LoVo (cell line): ENCODE measurements at regions not wholly inside any gene's neighbourhood (a gene's known extent, or its start where the extent isn't known, plus 50 kb on each side); places are given as distances from the start of the nearest gene placed in this dataset.
"Not testable (repeated sequence)": the region's sequence is repeated elsewhere in the genome, so short reads cannot be mapped to it uniquely, and the experiment has no call there.

Experiments
- DNase-seq: peaks from one replicate; pipeline ENCODE4 v3.0.0-alpha.2; 2016; ENCODE audit warnings: low spot score

DNA sequence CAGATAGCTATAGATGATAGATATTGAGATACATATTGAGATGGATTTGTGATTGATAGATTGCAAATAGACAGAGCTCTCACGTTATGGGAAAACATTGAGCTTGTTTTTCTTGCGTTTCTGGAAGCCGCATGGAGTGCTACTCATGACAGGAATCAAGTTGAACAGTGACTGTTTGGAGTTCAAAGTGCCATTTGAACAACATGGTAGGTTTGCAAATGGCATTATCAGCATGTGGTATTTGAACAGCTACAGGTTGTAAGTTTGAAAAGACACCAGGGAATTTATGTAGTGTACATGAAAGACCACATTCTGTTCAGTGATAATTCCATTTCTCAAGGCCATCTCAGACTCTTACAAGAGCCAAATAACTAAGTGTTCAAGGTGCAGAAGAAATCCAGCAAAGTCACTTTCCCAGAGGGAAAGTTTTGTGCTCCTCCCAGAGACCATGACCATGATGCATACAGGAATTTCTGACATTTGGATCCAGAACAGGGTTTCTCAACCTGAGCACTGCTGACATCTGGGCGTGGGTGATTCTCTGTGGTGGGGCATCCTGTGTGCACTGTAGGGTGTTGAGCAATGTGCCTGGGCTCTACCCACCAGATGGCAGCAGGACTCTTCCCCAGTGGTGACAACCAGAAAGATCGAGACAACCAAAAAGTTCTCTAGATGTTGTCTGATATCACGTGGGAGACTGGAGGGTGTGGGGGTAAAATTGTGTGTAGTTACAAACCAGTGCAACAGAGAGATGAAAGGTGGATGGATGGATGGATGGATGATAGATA is 399.1 kb upstream of the AMELY start:
- no peak for DNase-seq

DNA sequence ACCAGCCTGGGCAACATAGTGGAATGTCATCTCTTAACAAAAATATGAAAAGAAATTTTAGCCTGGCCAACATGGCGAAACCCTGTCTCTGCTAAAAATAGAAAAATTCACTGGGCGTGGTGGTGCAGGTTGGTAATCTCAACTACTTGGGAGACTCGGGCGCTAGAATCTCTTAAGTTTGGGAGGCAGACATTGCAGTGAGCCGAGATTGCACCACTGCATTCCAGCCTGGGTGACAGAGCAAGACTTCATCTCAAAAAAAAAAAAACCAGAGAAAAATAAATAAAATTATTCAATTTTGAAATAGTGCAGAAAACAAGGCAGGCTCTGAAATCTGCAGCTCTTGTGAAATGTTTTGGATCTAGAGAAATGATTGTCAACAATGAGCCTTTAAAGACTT is 397.3 kb upstream of the AMELY start:
- no peak for DNase-seq

DNA sequence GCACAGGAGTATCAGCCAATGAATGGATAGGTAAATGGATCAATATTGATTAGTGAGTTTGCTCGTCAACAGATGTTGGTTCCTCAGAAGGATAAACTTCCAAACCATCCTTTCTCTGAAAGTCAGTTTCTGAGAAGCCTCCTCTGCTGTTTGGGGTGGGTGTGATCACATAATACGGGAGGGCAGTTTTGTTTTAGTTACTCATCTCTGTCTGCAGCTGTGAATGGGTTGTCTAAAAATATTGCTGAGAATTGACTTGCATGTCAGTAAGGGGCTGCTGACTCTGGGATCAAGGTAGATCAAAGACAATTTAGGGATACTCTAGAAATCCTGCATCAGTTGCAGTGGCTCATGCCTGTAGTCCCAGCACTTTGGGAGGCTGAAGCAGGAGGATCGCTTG is 390.8 kb upstream of the AMELY start:
- DNase-seq: no peak

DNA sequence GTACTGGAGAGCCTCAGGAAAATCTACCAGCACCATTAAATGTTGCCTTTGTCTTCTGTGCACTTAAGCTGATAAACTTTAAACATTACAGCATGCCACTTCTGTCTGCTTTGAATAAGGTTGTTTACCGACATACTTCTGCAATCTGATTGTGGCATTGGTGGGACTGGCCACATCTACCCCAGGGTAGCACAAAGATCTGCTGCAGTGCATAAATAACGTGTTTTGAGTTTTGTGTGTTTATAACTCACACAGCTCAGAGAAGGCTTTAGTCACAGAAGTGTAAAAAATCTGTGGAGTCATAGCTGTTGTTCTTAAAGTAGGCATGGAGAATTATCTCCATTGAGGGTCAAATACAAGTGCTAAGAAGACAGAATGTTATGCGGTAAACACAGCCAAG is 388.4 kb upstream of the AMELY start:
- DNase-seq: no peak

DNA sequence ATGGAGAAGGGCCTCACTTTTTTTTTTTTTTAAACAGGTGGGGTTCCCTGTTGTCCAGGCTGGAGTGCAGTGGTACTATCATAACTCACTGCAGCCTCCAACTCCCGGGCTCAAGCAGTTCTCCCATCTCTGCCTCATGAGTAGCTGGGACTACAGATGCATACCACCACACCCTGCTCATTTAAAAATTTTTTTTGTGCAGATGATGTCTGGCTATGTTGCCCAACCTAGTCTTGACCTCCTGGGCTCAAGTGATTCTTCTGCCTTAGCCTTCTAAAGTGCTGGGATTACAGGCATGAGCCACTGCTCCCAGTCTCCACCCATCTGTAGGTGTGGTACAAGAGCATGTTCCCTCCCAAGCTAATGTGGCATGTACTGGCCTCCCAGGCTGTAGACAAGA is 380.6 kb upstream of the AMELY start:
- no peak for DNase-seq

DNA sequence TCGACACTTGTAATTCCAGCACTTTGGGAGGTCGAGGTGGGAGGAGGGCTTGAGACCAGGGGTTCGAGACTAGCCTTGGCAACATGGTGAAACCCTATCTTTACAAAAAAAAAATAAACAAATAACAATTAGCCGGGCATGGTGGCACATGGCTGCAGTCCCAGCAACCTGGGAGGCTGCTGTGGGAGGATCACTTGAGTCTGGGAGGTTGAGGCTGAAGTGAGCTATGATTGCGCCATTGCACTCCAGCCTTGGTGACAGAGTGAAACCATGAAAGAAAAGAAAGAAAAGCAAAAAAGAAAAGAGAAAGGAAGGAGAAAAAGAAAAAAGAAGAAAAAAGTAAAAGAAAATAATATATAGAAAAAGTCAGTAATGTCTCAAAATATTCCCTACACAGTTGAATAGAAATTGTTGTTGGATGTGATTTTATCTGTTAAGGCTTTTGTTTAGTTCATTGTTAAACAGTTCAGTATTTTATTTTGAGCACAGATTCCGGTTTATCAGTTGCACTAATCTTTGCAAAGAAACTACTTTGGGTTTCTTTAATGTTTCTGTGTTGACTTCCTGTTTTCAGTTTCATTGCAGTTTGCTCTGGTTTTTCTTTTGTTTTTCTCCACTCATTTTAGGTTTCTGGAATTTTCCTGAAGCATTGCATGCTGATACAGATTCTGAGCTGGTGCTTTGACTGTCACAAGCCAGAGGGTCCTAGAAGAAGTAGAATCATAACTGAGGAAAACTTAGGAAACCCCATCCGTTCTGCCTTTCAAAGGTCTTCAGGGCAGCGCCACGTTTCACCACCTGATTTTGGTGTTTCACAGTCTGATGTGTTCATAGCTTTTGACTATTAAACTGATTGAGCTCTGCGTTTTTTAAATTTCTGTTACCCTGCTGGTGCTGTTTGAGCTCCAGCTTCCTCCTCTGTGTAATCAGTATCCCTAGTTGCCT is 378.6 kb upstream of the AMELY start:
- no peak for DNase-seq

DNA sequence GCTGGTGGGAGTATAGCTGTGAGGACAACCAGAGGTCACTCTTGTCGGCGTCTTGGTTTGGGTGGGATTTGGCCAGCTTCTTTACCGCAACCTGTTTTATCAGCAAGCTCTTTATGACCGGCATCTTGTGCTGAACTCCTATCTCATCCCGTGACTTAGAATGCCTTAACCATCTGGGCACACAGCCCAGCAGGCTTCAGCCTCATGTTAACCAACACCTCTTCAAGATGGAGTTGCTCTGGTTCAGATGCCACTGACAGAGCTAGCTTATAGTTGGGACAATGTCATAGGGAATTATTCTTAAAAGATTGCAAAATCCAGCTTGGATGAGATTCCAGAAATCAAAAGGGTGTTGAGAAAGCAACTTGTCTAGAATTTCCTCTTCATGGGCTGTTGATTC is 377.1 kb upstream of the AMELY start:
- no peak for DNase-seq

DNA sequence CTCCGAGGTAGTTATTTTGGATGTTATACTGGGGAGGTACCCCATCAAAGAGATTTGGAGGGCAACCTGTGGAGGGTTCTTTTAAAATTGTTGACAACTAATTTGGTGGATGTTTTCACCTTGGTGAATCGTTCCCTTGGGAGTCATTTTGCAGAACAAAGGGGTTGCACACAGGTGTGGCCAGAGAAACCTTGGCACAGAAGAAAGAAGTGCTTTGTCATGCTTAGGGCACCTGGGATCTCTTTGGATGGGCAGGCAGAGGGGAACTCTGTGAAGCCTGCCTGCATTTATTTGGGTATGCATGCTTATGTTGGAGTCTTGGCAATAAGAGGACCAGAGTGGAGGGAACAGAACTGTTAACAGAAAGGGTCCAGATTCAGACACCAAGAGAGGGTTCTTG is 376.4 kb upstream of the AMELY start:
- DNase-seq: not testable (repeated sequence)

DNA sequence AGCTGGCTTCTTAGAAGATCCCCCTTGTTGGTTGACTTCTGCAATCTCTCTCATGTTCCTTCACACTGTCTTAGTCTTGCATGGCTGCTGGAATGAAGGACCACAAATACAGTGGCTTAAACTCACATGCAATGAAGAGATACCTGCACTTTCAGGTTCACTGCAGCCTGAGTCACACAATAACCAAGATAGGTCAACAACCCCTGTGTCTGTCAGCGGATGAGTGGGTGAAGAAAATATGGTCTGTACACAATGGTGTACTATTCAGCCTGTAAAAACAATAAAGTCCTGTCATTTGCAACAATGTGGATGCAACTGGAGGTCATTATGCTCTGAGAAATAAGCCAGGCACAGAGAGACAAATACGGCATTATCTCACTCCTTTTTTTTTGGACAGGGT is 373.8 kb upstream of the AMELY start:
- no peak for DNase-seq

DNA sequence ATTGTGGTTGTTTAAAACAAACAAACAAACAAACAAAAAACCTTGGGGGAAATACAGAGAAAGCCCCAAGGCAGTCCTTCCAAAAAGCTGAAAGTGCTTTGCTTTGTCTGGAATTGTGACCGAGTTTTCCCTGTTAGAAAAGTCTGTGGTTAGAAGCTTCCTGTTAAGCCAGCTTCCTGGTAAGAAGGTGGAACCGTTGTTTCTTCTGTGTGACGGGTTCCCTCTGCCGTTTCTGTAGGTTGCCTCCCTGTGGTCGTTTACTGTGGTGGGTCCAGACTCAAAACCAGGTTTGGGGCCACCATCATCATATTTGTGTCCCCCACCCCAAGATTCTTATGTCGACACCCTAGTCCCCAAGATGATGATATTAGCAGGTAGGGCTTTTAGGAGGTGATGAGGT is 371.4 kb upstream of the AMELY start:
- DNase-seq: no peak

DNA sequence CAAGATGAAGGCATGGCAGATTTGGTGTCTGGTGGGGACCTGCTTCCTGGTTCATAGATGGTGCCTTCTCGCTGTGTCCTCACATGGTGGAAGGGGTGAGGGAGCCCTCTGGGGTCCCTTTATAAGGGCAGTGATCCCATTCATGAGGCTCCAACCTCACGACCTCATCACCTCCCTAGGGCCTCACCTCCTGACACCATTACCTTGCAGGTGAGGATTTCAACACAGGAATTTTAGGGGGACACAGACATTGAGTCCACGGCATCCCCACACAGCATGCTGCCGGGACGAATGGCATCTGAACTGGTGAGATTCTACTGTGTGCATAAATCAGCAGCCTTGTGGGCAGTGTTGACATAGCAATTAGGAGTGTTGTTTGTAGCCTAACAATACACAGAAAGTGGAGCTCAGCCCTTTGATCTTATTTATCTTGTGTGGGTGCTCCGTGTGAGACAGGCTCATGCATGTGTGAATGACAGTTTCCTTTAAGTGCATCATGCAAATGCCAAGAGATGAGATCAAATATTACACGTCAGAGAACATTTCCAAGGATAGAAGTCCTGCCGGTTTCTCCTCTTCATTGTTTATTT is 368.7 kb upstream of the AMELY start:
- DNase-seq: not testable (repeated sequence)

DNA sequence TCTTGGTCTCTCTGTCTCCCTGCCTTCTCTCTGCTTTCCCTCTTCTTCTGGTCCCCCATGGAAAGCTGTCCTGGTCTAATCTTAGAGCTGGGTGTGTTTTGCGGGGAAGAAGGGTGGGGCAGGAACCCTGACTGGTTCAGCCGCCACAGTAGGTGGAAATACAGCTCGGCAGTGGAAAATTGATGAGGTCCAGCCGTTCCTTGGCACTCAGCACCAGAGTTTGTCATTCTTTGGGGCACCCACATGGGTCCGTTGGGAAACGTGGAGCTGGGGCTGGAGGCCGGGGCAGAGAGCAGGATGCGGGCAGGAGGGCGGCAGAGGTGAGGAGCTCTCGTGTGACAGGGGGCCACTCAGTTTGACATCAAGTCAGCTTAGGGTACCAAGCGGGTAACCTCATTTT is 364.2 kb upstream of the AMELY start:
- peak; percentile 15 for DNase-seq

DNA sequence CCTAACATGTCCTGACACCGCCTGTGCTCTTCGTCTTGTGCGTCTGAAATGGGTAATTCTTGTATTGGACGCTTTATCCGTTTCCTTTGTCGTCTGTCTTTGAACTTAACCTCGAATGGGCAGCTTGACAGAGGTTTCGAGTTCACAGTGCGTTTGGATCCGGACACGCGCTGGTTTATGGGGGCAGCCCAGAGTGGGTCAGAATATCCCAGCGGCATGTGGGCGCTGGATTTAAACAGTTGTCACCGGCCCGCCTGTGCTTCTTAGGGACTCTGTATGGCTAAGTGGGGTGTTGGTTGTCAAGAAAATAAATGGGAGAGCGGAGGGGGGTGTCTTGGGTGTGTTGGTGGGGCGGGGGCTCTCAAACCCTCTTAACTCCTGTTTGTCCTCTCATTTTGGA is 363.5 kb upstream of the AMELY start:
- DNase-seq: no peak

DNA sequence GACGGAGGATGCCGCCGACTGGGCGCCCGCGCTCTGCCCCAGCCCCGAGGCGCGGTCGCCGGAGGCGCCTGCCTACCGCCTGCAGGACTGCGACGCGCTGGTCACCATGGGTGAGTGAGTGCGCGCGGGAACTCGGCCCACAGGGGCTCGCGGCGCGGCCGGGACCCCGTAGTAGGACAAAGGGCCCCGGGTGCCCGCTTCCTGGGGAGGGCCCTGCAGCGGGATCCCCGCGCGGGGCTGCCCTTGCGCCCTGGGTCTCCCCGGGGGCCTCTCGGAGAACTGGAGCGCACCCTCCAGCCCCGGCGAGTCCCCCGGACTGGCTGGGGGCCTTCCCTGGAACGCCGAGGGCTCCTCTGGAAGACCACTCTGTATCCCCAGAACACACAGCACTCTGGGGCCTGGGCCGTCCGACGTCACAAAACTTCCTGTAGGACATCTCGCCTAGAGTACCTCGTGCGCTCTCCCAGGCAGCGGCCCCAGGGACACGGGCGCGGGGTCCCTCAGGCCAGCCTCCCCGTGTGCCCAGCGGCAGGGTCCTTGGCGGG is 362.9 kb upstream of the AMELY start:
- no peak for DNase-seq

DNA sequence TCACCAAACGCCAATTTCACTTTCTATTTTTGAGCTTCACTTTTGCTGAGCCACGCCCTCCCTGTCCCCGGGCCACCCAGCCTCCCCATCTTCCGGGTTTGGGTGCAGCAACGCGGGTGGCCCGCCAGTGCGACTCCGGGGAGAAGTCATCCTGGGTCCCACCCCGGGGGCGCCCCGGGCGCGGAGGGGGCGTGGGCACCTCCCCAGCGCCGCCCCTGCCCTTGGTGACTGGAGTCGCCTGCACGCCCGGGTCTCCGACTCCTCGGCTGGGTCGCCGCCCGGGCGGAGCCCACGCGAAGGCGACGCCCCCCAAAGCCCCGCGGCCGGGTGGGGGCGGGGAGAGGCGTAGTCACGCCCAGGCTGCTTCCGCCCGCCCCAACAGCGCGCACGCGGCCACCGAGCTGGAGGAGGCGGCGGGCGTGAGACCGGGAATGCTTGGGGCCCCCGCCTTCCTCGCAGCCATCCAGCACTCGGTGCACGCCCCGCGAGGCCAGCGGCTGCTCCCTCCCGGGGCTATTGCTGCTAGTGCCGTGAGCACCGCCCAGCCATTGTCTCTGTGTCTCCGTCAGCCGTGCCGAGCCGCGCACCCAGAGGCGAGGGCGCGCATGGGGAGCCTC is 362.1 kb upstream of the AMELY start:
- peak; percentile 62 for DNase-seq

DNA sequence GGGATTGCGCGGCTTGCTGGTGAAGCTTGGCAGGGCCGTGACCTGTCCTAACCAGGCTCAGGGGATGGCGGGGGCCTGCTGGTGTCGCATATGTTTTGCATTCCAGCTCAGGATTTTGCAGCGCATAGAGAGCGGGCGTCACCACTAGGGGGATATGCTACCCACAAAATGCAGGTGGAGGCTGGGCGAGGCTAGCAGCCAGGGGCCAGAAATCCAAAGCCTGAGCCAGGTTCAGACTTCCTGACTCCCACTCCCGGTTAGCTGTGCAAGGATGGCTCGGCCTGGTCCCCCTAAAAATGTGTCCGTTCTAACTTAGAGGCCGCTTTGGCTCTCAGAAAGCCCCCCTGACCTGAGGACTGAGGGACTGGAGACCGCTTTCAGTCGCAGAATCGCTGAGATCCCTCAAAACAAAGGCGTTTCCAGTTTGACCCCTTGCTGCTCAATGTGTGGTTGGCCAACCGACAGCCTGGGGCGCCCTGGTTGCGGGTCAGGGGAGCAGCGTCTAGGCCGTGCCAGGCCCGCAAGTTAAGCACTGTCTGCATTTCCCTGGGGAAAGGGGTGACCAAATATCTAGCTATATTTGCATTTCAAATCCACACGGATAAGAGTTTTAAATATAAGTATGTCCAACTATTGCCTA is 361.1 kb upstream of the AMELY start:
- peak; percentile 40 for DNase-seq

DNA sequence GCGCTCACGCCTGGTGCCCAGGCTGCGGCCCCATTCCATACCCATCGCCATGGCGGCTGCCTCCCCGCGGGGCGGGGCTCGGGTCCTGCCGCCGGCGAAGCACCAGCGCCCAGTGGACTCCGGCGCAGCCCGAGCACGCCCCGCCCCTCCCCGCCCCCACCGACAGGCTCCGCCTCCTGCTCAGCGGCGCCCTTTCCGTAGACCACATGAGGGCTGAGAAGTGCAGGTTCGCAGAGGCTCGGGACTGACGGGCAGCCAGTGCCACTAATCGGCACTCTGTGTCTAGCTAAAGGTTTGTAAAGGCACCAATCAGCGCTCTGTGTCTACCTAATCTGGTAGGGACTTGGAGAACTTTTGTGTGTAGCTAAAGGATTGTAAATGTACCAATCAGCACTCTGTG is 352.2 kb upstream of the AMELY start:
- DNase-seq: no peak

DNA sequence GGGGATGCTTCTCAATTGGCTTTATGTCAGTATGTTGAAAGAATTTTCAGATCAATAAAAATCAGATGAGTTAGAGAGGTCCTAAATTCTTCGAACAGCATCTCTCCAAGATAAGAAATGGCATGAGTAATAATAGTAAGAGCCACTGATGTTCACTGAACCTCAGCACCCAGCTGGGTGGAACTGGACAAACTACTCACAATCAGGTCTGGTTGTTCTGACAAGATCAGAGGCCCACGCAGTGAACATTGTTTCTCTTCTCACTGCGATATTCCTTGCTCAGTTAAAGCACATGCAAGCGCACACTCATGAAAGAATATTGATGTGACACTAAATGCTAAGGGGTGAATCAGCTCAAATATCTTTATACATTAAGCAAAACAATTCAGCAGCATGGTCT is 351.0 kb upstream of the AMELY start:
- DNase-seq: no peak

DNA sequence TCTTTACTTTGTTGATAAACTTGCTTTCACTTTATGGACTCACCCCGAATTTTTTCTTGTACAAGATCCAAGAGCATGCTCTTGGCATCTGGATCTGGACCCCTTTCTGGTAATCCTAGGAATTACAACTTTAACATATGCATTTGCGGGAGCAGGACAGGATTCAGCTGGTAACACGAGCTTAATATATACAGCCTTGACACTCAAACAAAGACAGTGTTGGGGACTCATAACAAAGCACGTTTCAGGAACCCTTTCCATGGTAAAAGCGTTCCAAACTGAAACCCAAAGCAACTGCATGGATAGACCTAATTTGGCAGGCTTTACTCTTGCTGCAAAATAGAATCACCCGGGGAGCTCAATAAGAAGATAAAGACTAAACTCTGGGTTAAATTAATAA is 349.7 kb upstream of the AMELY start:
- no peak for DNase-seq

DNA sequence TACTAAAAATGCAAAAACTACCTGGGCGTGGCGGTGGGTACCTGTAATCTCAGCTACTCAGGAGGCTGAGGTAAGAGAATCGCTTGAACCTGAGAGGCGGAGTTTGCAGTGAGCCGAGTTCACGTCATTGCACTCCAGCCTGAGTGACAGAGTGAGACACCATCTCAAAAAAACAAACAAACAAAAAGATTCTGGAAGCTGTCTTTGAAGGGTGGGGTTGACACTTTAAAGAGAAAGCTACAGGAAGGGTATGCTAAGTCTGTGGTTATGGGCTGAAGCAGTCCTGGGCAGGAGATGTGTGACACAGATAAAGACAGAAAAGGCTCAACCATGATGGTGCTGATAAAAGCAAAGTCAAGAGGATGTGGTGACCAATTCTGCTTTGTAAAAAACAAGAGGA is 328.5 kb upstream of the AMELY start:
- no peak for DNase-seq

DNA sequence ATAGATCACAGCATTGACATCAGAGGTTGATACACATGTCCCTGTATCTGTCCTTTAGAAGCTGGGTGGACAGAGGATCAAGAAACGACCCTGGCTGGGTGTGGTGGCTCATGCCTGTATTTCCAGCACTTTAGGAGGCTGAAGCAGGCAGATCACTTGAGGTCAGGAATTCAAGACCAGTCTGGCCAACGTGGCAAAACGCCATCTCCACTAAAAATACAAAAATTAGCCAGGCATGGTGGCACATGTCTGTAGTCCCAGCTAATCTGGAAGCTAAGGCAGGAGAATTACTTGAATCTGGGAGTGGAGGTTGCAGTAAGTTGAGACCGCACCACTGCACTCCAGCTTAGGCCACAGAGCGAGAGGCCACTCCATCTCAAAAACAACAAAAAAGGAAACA is 300.4 kb upstream of the AMELY start:
- no peak for DNase-seq

DNA sequence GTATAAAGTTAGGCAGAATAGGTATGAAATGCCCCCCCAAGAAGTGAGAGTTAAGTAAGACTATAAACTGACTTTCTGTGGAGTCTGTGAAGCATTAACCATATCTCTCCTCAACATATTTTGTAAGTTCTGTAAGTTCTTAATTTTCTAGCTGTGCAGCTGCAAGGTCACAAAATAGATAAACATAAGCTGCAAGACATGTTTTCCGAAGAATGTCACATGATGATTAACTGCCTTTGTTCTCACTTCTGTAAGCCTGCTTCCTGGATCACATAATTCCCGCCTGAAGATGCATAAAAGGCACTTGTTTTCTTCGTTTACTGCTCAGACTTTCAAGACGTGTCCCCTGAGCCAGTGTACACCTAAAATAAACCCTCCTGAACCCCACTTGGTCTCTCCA is 292.9 kb upstream of the AMELY start:
- no peak for DNase-seq
